ENCODE measurements at regions not wholly inside any gene's neighbourhood (a gene's known extent, or its start where the extent isn't known, plus 50 kb on each side); places are given as distances from the start of the nearest gene placed in this dataset.

GRCh38 chr6:21887231-21888185, 294.0 kb downstream of the SOX4 start:
- Histone ChIP-seq H3K9ac (ENCODE audit: low read length in 2 of 2) (no peak overlapping the region), H3K9me3 (ENCODE audit: control insufficient read depth in 2 of 2, low read length in 2 of 2) (no peaks in the 10 kb centered on the region), H3K4me3 (ENCODE audit: low read length in 2 of 2) (peak overlapping the region in 1 of 2 donors; percentile 8), H3K36me3 (ENCODE audit: control insufficient read depth in 2 of 2, insufficient read depth in 2 of 2, low read length in 2 of 2) (no peaks in the 10 kb centered on the region), H3K27me3 (ENCODE audit: control insufficient read depth in 1 of 2, insufficient read depth in 2 of 2, low read length in 2 of 2) (no peaks in the 10 kb centered on the region), H3K27ac (ENCODE audit: low read length) (peak overlapping the region; percentile 31), H3K4me1 (ENCODE audit: control insufficient read depth, insufficient read depth, low read length) (peaks cover 21% of the 10 kb centered on the region)

GRCh38 chr6:21891080-21891479, 297.5 kb downstream of the SOX4 start:
- Histone ChIP-seq H3K27ac (ENCODE audit: low read length) (no peak overlapping the region), H3K27me3 (ENCODE audit: control insufficient read depth in 1 of 2, insufficient read depth in 2 of 2, low read length in 2 of 2) (no peaks in the 10 kb centered on the region), H3K36me3 (ENCODE audit: control insufficient read depth in 2 of 2, insufficient read depth in 2 of 2, low read length in 2 of 2) (no peaks in the 10 kb centered on the region), H3K9me3 (ENCODE audit: control insufficient read depth in 2 of 2, low read length in 2 of 2) (no peaks in the 10 kb centered on the region), H3K4me1 (ENCODE audit: control insufficient read depth, insufficient read depth, low read length) (peaks cover 10% of the 10 kb centered on the region), H3K4me3 (ENCODE audit: low read length in 2 of 2) (no peak overlapping the region), H3K9ac (ENCODE audit: low read length in 2 of 2) (no peak overlapping the region)

GRCh38 chr6:21893793-21894192, 300.2 kb downstream of the SOX4 start:
- Histone ChIP-seq H3K4me3 (ENCODE audit: low read length in 2 of 2) (no peak overlapping the region), H3K4me1 (ENCODE audit: control insufficient read depth, insufficient read depth, low read length) (no peaks in the 10 kb centered on the region), H3K36me3 (ENCODE audit: control insufficient read depth in 2 of 2, insufficient read depth in 2 of 2, low read length in 2 of 2) (no peaks in the 10 kb centered on the region), H3K27ac (ENCODE audit: low read length) (no peak overlapping the region), H3K9me3 (ENCODE audit: control insufficient read depth in 2 of 2, low read length in 2 of 2) (no peaks in the 10 kb centered on the region), H3K27me3 (ENCODE audit: control insufficient read depth in 1 of 2, insufficient read depth in 2 of 2, low read length in 2 of 2) (no peaks in the 10 kb centered on the region), H3K9ac (ENCODE audit: low read length in 2 of 2) (no peak overlapping the region)

DNA sequence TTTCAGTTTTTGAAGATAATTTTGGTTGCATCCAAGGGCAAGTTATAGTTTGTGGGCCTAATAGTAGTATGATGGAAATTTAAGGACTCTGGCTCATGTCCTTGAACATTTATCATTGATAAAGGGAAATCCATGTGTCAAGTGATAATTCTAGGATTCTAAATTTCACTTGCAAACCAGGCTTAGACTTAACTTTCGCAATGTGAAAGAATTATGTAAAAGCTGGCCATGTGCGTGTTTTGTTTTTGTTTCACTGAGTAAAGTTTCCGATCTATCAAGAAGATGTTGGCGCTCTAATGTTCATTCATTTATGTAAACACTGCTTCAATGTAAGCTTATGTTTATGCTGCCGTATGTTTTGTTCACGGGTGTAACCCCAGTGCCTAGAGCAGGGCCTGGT, 302.0 kb downstream of the SOX4 start:
- Histone ChIP-seq H3K36me3 (ENCODE audit: control insufficient read depth in 2 of 2, insufficient read depth in 2 of 2, low read length in 2 of 2) (no peaks in the 10 kb centered on the region), H3K4me1 (ENCODE audit: control insufficient read depth, insufficient read depth, low read length) (no peaks in the 10 kb centered on the region)

GRCh38 chr6:21898107-21898796, 304.7 kb downstream of the SOX4 start:
- H3K4me3 ChIP-seq (ENCODE audit: low read length in 2 of 2), result no peak overlapping the region
- H3K4me1 ChIP-seq (ENCODE audit: control insufficient read depth, insufficient read depth, low read length), result no peaks in the 10 kb centered on the region
- no peak overlapping the region for H3K27ac ChIP-seq (ENCODE audit: low read length)
- H3K36me3 ChIP-seq (ENCODE audit: control insufficient read depth in 2 of 2, insufficient read depth in 2 of 2, low read length in 2 of 2), result no peaks in the 10 kb centered on the region
- H3K9me3 ChIP-seq (ENCODE audit: control insufficient read depth in 2 of 2, low read length in 2 of 2), result no peaks in the 10 kb centered on the region
- H3K27me3 ChIP-seq (ENCODE audit: control insufficient read depth in 1 of 2, insufficient read depth in 2 of 2, low read length in 2 of 2), result no peaks in the 10 kb centered on the region
- H3K9ac ChIP-seq (ENCODE audit: low read length in 2 of 2), result no peak overlapping the region

More for the DNA sequence above, 302.0 kb downstream of the SOX4 start:
- H3K9me3 ChIP-seq (ENCODE audit: control insufficient read depth in 2 of 2, low read length in 2 of 2), result no peaks in the 10 kb centered on the region
- H3K9ac ChIP-seq (ENCODE audit: low read length in 2 of 2), result no peak overlapping the region
- H3K27me3 ChIP-seq (ENCODE audit: control insufficient read depth in 1 of 2, insufficient read depth in 2 of 2, low read length in 2 of 2), result no peaks in the 10 kb centered on the region
- no peak overlapping the region for H3K27ac ChIP-seq (ENCODE audit: low read length)
- no peak overlapping the region for H3K4me3 ChIP-seq (ENCODE audit: low read length in 2 of 2)

DNA sequence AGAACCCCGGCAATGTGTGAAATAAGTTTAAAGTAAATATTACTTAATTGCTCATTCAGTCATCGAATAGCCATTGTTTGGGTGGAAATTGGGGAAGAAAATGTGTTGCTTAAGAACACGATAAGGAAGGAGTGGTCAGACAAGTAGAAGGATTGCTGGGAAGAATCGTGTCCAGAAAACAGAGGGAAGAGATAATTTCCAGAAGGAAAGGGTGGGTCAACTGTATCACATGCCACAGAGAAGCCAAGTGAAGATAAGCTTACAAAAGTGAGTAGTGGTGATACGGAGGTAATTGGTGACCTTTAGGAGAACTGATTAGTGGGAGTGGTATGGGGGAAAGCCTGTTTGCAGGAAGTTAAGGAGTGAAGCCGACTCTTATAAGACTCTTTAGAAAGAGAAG, 306.2 kb downstream of the SOX4 start:
- no peaks in the 10 kb centered on the region for H3K4me1 ChIP-seq (ENCODE audit: control insufficient read depth, insufficient read depth, low read length)
- no peak overlapping the region for H3K9ac ChIP-seq (ENCODE audit: low read length in 2 of 2)
- no peaks in the 10 kb centered on the region for H3K36me3 ChIP-seq (ENCODE audit: control insufficient read depth in 2 of 2, insufficient read depth in 2 of 2, low read length in 2 of 2)
- H3K27ac ChIP-seq (ENCODE audit: low read length), result no peak overlapping the region
- H3K27me3 ChIP-seq (ENCODE audit: control insufficient read depth in 1 of 2, insufficient read depth in 2 of 2, low read length in 2 of 2), result no peaks in the 10 kb centered on the region
- no peaks in the 10 kb centered on the region for H3K9me3 ChIP-seq (ENCODE audit: control insufficient read depth in 2 of 2, low read length in 2 of 2)
- no peak overlapping the region for H3K4me3 ChIP-seq (ENCODE audit: low read length in 2 of 2)

DNA sequence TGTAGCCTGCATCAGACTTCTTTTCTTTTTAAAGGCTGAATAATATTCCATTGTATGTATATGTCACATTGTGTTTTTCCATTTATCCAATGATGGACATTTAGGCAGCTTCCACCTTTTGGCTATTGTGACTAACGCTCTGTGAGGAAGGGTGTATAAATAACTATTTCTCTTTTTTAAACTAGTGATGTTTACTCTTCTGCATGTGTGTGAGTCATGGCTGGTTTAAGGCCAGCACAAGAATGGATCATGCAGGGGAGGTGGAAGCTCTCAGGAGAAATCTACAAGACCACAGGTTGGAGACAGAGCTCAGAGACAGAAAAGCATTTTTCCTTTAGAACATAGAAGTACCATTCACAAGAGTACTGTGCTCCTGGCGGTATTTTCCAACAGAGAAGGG, 307.2 kb downstream of the SOX4 start:
- H3K4me1 ChIP-seq (ENCODE audit: control insufficient read depth, insufficient read depth, low read length), result no peaks in the 10 kb centered on the region
- H3K9me3 ChIP-seq (ENCODE audit: control insufficient read depth in 2 of 2, low read length in 2 of 2), result no peaks in the 10 kb centered on the region
- H3K9ac ChIP-seq (ENCODE audit: low read length in 2 of 2), result no peak overlapping the region
- H3K4me3 ChIP-seq (ENCODE audit: low read length in 2 of 2), result no peak overlapping the region
- H3K36me3 ChIP-seq (ENCODE audit: control insufficient read depth in 2 of 2, insufficient read depth in 2 of 2, low read length in 2 of 2), result no peaks in the 10 kb centered on the region
- H3K27me3 ChIP-seq (ENCODE audit: control insufficient read depth in 1 of 2, insufficient read depth in 2 of 2, low read length in 2 of 2), result no peaks in the 10 kb centered on the region
- no peak overlapping the region for H3K27ac ChIP-seq (ENCODE audit: low read length)

- H3K9me3 ChIP-seq (ENCODE audit: control insufficient read depth in 2 of 2, low read length in 2 of 2), result no peaks in the 10 kb centered on the region
- H3K9ac ChIP-seq (ENCODE audit: low read length in 2 of 2), result no peak overlapping the region
- H3K36me3 ChIP-seq (ENCODE audit: control insufficient read depth in 2 of 2, insufficient read depth in 2 of 2, low read length in 2 of 2), result no peaks in the 10 kb centered on the region
- H3K4me1 ChIP-seq (ENCODE audit: control insufficient read depth, insufficient read depth, low read length), result no peaks in the 10 kb centered on the region
- no peaks in the 10 kb centered on the region for H3K27me3 ChIP-seq (ENCODE audit: control insufficient read depth in 1 of 2, insufficient read depth in 2 of 2, low read length in 2 of 2)
- no peak overlapping the region for H3K27ac ChIP-seq (ENCODE audit: low read length)
- H3K4me3 ChIP-seq (ENCODE audit: low read length in 2 of 2), result no peak overlapping the region
Measured at GRCh38 chr6:21902628-21903169, 309.1 kb downstream of the SOX4 start.

- no peaks in the 10 kb centered on the region for H3K9me3 ChIP-seq (ENCODE audit: control insufficient read depth in 2 of 2, low read length in 2 of 2)
- H3K4me1 ChIP-seq (ENCODE audit: control insufficient read depth, insufficient read depth, low read length), result no peaks in the 10 kb centered on the region
- no peak overlapping the region for H3K9ac ChIP-seq (ENCODE audit: low read length in 2 of 2)
- H3K36me3 ChIP-seq (ENCODE audit: control insufficient read depth in 2 of 2, insufficient read depth in 2 of 2, low read length in 2 of 2), result no peaks in the 10 kb centered on the region
- no peak overlapping the region for H3K4me3 ChIP-seq (ENCODE audit: low read length in 2 of 2)
- no peaks in the 10 kb centered on the region for H3K27me3 ChIP-seq (ENCODE audit: control insufficient read depth in 1 of 2, insufficient read depth in 2 of 2, low read length in 2 of 2)
- no peak overlapping the region for H3K27ac ChIP-seq (ENCODE audit: low read length)
Measured at GRCh38 chr6:21905531-21905930, 312.0 kb downstream of the SOX4 start.

- no peak overlapping the region for H3K9ac ChIP-seq (ENCODE audit: low read length in 2 of 2)
- no peaks in the 10 kb centered on the region for H3K9me3 ChIP-seq (ENCODE audit: control insufficient read depth in 2 of 2, low read length in 2 of 2)
- H3K4me1 ChIP-seq (ENCODE audit: control insufficient read depth, insufficient read depth, low read length), result no peaks in the 10 kb centered on the region
- no peaks in the 10 kb centered on the region for H3K36me3 ChIP-seq (ENCODE audit: control insufficient read depth in 2 of 2, insufficient read depth in 2 of 2, low read length in 2 of 2)
- H3K27me3 ChIP-seq (ENCODE audit: control insufficient read depth in 1 of 2, insufficient read depth in 2 of 2, low read length in 2 of 2), result no peaks in the 10 kb centered on the region
- no peak overlapping the region for H3K27ac ChIP-seq (ENCODE audit: low read length)
- H3K4me3 ChIP-seq (ENCODE audit: low read length in 2 of 2), result no peak overlapping the region
Measured at GRCh38 chr6:21906826-21907225, 313.3 kb downstream of the SOX4 start.

All from stomach smooth muscle (tissue), 2 donors.